GM21576 (cell line): ENCODE measurements at regions not wholly inside any gene's neighbourhood (a gene's known extent, or its start where the extent isn't known, plus 50 kb on each side); places are given as distances from the start of the nearest gene placed in this dataset.

Experiments
- ATAC-seq: cut with Tn5 transposase; IDR thresholded peaks from one replicate; pipeline ENCODE4 v1.9.1; 2021; ENCODE audit warnings: mild to moderate bottlenecking, moderate library complexity; ENCODE audit not compliant: unreplicated experiment

DNA sequence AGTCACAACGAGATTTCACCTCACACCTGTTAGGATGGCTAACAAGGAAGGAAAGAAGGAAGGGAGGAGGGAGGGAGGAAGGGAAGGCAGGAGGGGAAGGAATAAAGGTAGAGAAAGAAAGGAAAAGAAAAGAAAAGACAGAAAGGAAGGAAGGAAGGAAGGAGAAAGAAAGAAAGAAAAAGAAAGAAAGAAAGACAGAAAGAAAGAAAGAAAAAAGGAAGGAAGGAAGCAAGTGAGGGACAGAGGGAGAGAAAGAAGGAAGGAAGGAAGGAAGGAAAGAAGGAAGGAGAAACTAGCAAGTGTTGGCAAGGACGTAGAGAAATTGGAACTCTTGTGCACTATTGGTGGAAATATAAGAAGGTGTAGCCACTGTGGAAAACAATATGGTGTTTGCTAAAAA lies 52.2 kb downstream of the CCDC185 start:
- ATAC-seq, result no peak

DNA sequence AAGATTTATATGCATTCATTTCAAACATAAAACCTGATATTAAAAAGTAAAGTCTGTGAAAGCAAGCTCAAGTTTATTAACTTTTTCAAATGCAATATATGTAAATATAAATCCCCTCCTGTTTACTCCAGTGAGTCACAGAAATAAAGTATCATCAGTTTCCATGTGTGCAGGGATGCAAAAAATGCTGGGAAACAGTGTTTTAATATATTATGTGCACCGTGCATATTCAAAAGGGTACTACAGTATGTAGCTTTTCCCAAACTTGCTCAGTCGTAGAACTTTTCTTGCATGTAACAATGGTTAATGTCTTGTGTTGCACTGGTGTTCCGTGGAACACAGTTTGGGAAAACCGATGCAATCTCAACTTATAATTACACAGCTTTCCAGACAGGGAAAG lies 60.7 kb downstream of the CCDC185 start:
- no peak for ATAC-seq

DNA sequence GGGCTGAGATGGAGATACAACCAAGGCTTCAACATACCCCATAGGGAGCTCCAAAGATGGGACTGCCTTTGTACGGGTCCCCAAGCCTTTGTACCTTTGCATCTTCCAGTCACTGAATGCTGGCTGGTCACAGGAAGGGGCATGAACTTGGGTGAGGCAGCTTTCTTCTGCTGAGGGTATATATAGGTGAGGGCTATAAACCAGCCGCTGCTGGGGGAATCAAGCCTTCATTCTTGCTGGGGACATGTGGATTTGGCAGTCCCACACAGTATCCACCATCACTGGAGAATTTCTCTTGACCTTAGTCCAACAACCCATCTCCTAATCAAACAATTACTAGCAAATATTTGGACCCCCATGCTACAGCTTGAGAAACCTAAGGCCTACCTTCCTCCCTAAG lies 61.7 kb downstream of the CCDC185 start:
- no peak for ATAC-seq

DNA sequence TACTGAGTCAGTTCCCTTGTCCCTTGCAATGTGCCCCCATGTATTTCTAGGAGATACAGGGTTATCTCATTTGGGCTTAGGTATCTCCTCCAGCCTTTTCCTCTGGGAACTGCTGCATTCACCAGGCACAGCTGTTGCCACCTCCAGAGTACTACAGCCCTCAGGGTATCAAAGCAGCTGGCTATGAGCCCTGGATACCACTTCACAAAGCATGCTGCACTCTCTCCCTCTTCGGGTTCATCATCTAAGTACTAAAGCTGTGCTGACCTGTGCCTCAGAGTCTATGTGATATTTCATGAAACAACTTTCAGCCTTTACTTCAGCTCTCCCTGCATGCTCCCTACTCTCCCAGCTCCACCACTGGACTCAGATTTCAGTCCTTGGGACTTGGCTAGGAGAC lies 62.3 kb downstream of the CCDC185 start:
- no peak for ATAC-seq

GRCh38 chr1:223456747-223457146 lies 63.5 kb downstream of the CCDC185 start:
- no peak for ATAC-seq

GRCh38 chr1:223460566-223461189 lies 67.5 kb downstream of the CCDC185 start:
- no peak for ATAC-seq

GRCh38 chr1:223462047-223462630 lies 68.9 kb downstream of the CCDC185 start:
- no peak for ATAC-seq

- ATAC-seq, result no peak
These were observed 69.7 kb downstream of the CCDC185 start for GRCh38 chr1:223462866-223463404.

DNA sequence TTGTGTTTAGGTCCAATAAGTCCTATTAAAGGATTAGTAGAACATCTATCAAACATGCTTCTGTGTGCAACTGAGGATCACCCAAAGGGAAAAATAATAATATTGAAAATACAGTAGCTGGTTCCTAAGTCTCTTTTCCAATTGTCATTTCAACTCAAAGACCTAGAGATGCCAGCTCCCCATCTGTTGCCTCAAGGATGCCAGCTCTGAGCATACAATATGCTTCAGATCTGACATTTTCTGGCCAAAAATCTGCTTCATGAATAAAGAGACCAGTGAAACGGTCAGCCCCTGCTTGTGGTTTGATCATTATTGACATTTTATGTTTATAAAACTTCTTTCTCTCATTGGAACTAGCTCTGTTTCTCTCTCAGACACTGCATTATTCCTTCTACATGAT lies 72.9 kb downstream of the CCDC185 start:
- no peak for ATAC-seq

- ATAC-seq, result no peak
These were observed 78.4 kb downstream of the CCDC185 start for GRCh38 chr1:223471566-223471965.

- ATAC-seq, result no peak
These were observed 78.8 kb downstream of the CCDC185 start for GRCh38 chr1:223472057-223472456.

DNA sequence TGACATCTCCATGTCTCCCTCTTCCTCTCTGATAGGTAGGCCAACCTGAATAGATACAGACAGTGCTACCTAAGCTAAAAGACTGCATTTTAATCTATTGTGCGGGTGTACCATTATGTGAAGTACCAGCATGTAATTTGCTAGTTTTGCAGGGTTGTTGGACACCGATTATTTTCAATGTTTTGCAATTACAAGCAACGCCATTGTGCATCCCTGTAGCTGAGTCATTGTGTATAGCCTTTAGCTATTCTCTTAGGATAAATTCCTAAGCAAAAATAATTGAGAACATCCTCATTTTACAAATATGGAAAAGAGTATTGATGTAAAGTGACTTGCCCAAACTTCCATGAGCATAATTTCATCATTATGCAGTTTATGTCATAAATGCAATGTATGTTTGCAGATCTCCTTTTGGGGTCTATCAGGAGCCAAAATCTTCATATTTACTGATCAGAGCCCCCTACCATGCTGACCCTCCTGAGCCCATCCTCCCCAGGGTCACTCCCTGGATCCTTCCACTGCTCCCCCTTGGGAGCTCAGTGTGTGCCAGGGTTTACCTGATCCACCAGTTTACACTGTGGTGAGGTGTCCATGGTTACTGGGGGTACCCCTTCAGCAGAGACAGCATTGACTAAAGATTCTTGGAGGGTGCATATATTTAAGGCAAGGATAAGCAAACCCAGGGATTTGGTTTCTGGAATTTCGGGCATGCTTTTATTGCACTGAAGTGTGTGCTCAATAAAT lies 80.6 kb downstream of the CCDC185 start:
- no peak for ATAC-seq

- no peak for ATAC-seq
These were observed 81.6 kb downstream of the CCDC185 start for GRCh38 chr1:223474804-223475203.

DNA sequence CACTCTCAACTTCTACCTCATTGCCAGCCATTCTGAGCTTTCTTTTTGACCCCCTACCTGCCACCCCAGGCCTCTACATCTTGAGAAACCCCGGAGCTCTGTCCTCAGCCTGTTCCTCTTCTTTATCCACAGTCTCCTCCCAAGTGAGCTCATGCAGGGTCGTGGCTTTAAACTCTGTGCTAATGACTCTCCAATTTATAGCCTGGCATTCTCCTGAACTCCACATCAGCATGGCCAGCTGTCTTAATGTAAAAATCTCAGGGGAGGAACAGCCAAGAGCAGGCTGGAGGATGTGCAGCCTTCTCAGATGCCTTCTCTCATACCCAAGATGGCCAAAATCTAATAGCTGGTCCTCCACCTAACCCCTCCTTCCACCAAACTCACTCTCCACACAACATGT lies 84.2 kb downstream of the CCDC185 start:
- ATAC-seq, result no peak

DNA sequence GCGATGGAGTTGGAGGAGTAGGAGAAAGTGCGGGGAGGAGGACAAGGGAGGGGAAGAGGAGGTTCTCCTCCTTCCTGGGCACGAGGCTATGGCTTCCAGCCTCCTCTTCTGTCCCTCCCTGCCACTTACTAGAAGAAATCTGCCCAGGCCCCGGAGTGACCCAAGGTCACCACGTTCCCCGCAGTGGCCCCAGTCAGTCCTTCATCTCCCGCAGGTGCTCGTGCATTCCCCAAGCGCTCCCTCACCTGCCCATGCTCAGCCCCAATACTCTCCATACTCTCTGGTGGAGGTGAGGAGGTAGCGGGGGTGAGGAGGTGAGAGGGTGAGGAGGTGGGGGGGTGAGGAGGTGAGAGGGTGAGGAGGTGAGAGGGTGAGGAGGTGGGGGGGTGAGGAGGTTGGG lies 85.4 kb downstream of the CCDC185 start:
- no peak for ATAC-seq

DNA sequence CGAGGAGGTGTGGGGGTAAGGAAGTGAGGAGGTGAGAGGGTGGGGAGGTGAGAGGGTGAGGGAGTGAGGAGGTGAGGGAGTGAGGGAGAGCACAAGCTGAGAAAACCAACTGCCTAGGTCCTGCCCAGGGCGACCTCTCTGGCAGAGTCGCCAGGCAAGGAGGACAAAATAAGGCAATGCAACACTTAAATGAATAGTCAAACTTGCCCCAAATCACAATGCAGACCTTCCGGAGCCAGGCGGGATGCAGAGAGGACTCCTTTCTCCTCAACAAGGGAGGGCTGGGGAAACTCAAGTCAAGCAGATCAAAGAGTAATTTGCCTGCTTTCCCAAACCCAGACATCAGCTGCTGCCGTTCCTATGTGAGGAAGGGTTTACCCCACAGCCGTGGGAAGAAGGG lies 86.0 kb downstream of the CCDC185 start:
- ATAC-seq, result no peak

DNA sequence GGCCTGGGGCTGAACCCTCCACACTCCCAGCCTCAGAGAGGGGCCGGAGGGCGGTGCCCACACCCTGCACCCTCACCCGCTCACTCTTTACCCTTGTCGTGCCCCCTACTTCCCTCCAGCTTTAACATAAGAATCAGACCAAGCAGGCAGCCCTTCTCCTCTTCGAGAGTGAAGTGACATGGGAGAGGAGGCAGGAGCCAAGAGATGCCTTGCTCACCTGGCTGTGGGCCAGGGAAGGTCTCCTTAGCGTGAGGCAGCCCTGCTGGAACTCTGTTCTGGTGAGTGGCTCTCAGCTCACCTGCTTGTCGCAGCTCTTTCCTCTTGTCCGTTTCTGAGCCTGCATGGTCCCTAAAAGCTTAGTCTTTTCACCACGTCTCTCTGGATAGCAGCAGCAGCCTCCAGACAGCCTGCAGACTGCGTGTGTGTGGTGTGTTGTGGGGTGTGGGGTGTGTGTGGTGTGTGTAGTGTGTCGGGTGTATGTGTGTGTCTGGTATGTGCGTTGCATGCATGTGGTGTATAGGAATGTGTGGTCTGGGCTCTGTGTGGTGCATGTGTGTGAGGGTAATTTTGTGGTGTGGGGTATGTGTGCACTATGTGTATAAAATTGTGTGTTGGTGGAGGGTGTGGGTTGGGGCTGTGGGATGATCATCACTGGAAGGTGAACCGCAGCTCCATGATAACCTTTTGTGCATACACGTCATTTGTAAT lies 86.7 kb downstream of the CCDC185 start:
- no peak for ATAC-seq

GRCh38 chr1:223482132-223482531 lies 88.9 kb downstream of the CCDC185 start:
- ATAC-seq, result no peak

DNA sequence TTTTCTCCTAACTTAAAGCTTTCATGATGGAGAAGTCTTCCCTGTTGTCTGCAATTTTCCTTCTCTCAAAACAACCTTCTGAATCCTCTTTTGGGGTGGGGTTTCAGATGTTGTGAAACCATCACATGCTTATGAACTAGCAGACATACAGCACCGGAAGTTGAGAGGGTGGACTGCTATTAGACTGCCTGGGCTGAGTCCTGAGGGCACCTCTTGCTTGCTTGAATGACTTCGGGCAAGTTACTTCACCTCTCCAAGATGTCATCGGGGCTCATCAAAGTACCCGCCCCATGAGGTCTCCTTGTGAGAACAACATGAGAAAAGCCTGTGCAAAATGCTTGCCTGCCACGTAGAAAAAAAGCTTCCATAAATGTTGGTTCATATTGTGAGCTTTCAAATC lies 89.6 kb downstream of the CCDC185 start:
- ATAC-seq, result peak; percentile 69

GRCh38 chr1:223483511-223483910 lies 90.3 kb downstream of the CCDC185 start:
- ATAC-seq, result no peak

DNA sequence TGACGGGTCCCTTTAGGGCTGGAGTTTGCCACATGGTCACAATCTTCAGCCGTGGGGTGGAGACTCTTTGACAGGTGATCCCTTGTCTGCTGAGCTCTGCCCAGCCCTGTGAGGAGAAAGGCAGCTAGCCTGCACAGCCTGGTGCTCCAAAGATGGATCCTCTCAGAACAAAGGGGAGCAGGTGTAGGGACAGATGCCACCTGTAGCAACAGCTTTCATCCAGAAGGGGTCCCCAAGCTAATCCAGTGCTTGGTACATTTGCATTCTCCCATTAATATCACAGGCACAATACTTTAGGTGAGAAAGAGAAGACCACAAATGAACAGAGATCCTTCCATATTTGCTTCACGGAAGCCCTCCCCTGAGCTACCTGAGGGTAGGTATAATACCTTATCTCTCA lies 93.2 kb downstream of the CCDC185 start:
- no peak for ATAC-seq
